ENCODE measurements at regions not wholly inside any gene's neighbourhood (a gene's known extent, or its start where the extent isn't known, plus 50 kb on each side); places are given as distances from the start of the nearest gene placed in this dataset.
"Not testable (repeated sequence)": the region's sequence is repeated elsewhere in the genome, so short reads cannot be mapped to it uniquely, and the experiment has no call there.

DNA sequence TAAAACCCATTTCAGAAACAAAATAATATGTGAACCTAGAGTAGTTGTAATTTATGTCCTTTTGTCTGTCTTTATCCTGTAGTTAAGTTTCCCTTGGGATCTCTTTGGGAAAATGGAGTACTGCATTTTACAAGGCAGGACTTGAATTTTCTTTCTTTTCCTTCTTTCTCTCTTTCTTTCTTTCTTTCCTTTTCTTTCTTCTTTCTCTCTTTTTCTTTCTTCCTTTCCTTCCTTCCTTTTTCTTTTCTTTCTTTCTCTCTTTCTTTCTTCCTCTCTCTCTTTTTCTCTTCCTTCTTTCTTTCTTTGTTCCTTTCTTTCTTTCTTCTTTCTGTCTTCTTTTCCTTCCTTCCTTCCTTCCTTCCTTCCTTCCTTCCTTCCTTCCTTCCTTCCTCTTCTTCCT lies 126.6 kb upstream of the NOTCH2NLA start:
- H3K27me3 ChIP-seq (ENCODE audit: control insufficient read depth, insufficient read depth, low read length); H3K36me3 ChIP-seq (ENCODE audit: control insufficient read depth, insufficient read depth, low read length); H3K4me3 ChIP-seq (ENCODE audit: low read length); H3K9me3 ChIP-seq (ENCODE audit: control insufficient read depth, insufficient read depth, low read length); DNase-seq (ENCODE audit: low read depth, low spot score); H3K27ac ChIP-seq (ENCODE audit: low read length); H3K4me1 ChIP-seq (ENCODE audit: control insufficient read depth, insufficient read depth, low read length): not testable (repeated sequence)

DNA sequence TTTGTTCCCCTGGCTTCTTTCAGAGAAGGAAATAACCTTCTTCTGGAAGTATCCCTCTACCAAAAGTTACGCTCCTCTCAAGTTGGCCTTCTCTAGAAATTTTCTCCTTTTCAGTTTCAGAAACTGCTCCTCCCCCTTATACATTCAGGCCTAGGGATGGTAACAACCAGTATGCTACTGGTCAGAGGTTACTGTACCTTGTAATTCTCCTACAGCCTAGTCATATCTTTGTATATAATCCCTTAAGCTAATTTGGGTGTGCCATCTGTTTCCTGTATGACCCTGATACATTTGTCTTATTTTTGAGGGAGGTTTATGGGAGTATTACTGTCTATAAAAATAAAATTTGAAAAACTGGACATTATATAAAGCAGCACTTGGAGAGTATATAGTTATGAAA lies 98.0 kb upstream of the NOTCH2NLA start:
- WGBS (ENCODE audit: insufficient coverage, insufficient read length): no CpG with 5 or more reads among the region's 1 CpG
- not testable (repeated sequence) for H3K27ac ChIP-seq (ENCODE audit: low read length); H3K4me3 ChIP-seq (ENCODE audit: low read length); DNase-seq (ENCODE audit: low read depth, low spot score); H3K36me3 ChIP-seq (ENCODE audit: control insufficient read depth, insufficient read depth, low read length); H3K9me3 ChIP-seq (ENCODE audit: control insufficient read depth, insufficient read depth, low read length); H3K4me1 ChIP-seq (ENCODE audit: control insufficient read depth, insufficient read depth, low read length); H3K27me3 ChIP-seq (ENCODE audit: control insufficient read depth, insufficient read depth, low read length)

DNA sequence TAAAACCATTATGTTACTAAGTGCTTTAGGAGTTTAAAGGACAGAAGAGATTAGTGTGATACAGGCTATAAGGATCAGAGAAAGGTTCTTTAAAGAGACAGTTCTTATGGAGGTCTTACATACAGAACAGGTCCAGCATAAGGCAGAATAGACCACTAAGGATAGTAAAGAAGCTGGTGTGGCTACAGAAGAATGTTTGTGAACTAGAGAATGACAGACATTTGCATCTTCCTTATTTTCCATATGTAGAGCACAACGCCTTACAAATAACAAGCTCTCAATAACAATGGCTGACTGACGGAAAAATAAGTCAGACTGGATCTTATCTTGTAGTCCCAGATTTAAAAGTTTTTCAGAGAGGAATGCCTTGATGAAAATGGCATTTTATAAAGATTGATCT lies 95.6 kb upstream of the NOTCH2NLA start:
- not testable (repeated sequence) for H3K27ac ChIP-seq (ENCODE audit: low read length); DNase-seq (ENCODE audit: low read depth, low spot score); H3K27me3 ChIP-seq (ENCODE audit: control insufficient read depth, insufficient read depth, low read length); H3K4me1 ChIP-seq (ENCODE audit: control insufficient read depth, insufficient read depth, low read length); H3K9me3 ChIP-seq (ENCODE audit: control insufficient read depth, insufficient read depth, low read length); H3K4me3 ChIP-seq (ENCODE audit: low read length); H3K36me3 ChIP-seq (ENCODE audit: control insufficient read depth, insufficient read depth, low read length)
- WGBS (ENCODE audit: insufficient coverage, insufficient read length): no CpG with 5 or more reads among the region's 2 CpGs

DNA sequence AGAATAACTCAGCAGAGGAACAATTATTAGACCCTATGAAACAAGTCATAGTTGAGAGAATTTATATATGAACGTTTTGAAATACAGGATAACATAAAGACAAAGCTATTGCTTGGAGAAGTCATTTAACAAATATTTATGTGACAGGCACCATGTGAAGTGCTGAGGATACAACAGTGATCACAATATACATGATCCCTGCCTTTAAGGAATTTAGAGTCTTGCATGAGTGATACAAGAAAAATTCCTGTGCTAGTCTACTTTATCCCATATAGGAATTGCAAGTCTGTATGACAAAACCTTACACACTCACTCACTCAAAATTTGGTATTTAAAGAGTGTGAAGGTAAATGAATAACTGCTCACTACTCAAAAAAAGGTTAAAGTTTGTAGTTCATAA lies 94.5 kb upstream of the NOTCH2NLA start:
- WGBS (ENCODE audit: insufficient coverage, insufficient read length): no CpG with 5 or more reads among the region's 1 CpG
- not testable (repeated sequence) for H3K4me3 ChIP-seq (ENCODE audit: low read length); H3K36me3 ChIP-seq (ENCODE audit: control insufficient read depth, insufficient read depth, low read length); H3K4me1 ChIP-seq (ENCODE audit: control insufficient read depth, insufficient read depth, low read length); H3K27me3 ChIP-seq (ENCODE audit: control insufficient read depth, insufficient read depth, low read length); H3K27ac ChIP-seq (ENCODE audit: low read length); DNase-seq (ENCODE audit: low read depth, low spot score); H3K9me3 ChIP-seq (ENCODE audit: control insufficient read depth, insufficient read depth, low read length)

DNA sequence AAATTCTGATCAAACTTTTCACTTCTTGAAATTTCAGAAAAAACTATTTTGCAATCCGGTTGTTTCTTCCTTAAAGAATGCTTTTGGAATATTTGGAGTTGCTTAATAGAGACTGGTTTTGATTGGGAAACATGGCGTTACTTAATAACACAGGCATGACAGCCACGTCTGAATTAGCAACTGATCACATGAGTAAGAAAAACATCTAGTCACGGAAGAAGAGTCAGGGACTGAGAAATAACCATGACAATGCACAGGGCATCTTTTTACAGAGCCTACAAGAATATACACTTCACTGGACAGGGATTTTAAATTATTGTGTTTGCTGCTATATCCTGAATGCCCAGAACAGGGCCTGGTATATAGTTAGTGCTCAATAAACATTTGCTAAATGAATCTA lies 94.1 kb upstream of the NOTCH2NLA start:
- not testable (repeated sequence) for H3K36me3 ChIP-seq (ENCODE audit: control insufficient read depth, insufficient read depth, low read length); H3K4me1 ChIP-seq (ENCODE audit: control insufficient read depth, insufficient read depth, low read length); H3K27me3 ChIP-seq (ENCODE audit: control insufficient read depth, insufficient read depth, low read length); DNase-seq (ENCODE audit: low read depth, low spot score); H3K4me3 ChIP-seq (ENCODE audit: low read length); H3K9me3 ChIP-seq (ENCODE audit: control insufficient read depth, insufficient read depth, low read length); H3K27ac ChIP-seq (ENCODE audit: low read length)
- no CpG with 5 or more reads among the region's 4 CpGs for WGBS (ENCODE audit: insufficient coverage, insufficient read length)

DNA sequence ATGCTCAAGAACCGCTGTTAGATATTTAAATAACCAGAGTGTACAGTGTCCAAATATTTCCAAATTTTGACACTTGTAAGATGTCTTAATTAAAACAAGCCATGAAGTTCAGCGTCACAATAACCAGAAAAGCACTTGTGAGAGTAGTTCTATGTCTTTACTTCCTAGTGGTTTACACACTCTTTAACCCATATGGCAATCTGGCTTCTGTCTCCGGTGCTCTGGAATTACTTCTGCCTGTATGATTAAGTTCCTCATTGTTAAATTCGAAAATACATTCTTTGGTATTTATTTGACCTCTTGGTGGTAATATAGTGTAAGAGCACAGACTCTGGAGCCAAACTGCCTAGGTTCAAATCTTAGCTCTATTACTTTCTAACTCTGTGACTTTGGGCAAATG lies 89.9 kb upstream of the NOTCH2NLA start:
- not testable (repeated sequence) for DNase-seq (ENCODE audit: low read depth, low spot score); H3K36me3 ChIP-seq (ENCODE audit: control insufficient read depth, insufficient read depth, low read length); H3K27ac ChIP-seq (ENCODE audit: low read length); H3K27me3 ChIP-seq (ENCODE audit: control insufficient read depth, insufficient read depth, low read length); H3K4me1 ChIP-seq (ENCODE audit: control insufficient read depth, insufficient read depth, low read length); H3K9me3 ChIP-seq (ENCODE audit: control insufficient read depth, insufficient read depth, low read length); H3K4me3 ChIP-seq (ENCODE audit: low read length)
- WGBS (ENCODE audit: insufficient coverage, insufficient read length): no CpG with 5 or more reads among the region's 4 CpGs

DNA sequence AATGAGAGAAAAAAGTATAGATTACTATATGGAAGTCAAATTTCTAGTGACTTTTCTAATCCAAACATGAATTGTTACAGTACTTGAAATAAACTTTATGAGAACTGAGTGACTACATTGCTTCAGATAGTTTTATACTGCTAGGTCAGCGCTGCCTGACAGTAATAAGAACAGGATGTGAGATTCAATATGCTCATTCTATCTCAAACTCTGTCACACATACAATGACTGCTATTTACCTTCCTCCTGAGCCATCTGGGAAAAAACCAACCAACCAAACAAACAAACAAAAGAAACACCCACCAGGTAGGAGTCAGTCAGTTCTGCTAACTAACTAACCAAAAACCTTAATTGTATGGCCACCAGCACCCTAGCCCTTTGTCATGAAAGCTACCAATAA lies 89.0 kb upstream of the NOTCH2NLA start:
- not testable (repeated sequence) for H3K4me3 ChIP-seq (ENCODE audit: low read length); H3K9me3 ChIP-seq (ENCODE audit: control insufficient read depth, insufficient read depth, low read length); DNase-seq (ENCODE audit: low read depth, low spot score); H3K4me1 ChIP-seq (ENCODE audit: control insufficient read depth, insufficient read depth, low read length); H3K36me3 ChIP-seq (ENCODE audit: control insufficient read depth, insufficient read depth, low read length); H3K27ac ChIP-seq (ENCODE audit: low read length); H3K27me3 ChIP-seq (ENCODE audit: control insufficient read depth, insufficient read depth, low read length)
- WGBS (ENCODE audit: insufficient coverage, insufficient read length): no CpG with 5 or more reads among the region's 1 CpG

DNA sequence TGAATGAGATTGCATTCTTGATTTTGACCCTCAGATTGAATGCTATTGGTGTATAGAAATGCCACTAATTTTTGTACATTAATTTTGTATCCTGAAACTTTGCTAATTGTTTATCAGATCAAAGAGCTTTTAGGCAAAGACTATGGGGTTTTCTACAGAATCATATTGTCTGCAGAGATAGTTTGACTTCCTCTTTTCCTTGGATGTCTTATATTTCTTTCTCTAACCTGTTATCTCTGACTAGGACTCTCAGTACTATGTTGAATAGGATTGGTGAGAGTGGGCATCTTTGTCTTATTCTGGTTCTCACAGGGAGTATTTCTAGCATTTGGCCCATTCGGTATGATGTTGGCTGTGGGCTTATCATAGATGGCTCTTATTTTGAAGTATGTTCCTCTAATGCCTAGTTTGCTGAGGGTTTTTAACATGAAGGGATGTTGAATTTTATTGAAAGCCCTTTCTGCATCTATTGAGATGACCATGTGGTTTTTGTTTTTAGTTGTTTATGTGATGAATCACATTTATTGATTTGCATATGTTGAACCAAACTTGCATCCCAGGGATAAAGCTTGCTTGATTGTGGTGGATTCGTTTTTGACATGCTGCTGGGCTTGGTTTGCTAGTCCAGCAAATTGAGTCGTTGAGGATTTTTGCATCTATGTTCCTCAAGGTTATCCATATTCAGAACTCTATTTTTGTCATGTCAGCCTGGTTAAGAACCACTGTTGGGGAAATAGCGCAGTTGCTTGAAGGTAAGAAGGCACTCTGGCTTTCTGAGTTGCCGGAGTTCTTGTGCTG lies 85.8 kb upstream of the NOTCH2NLA start:
- WGBS (ENCODE audit: insufficient coverage, insufficient read length): no CpG with 5 or more reads among the region's 5 CpGs
- H3K27ac ChIP-seq (ENCODE audit: low read length); DNase-seq (ENCODE audit: low read depth, low spot score); H3K4me1 ChIP-seq (ENCODE audit: control insufficient read depth, insufficient read depth, low read length); H3K27me3 ChIP-seq (ENCODE audit: control insufficient read depth, insufficient read depth, low read length); H3K36me3 ChIP-seq (ENCODE audit: control insufficient read depth, insufficient read depth, low read length); H3K9me3 ChIP-seq (ENCODE audit: control insufficient read depth, insufficient read depth, low read length); H3K4me3 ChIP-seq (ENCODE audit: low read length): not testable (repeated sequence)

DNA sequence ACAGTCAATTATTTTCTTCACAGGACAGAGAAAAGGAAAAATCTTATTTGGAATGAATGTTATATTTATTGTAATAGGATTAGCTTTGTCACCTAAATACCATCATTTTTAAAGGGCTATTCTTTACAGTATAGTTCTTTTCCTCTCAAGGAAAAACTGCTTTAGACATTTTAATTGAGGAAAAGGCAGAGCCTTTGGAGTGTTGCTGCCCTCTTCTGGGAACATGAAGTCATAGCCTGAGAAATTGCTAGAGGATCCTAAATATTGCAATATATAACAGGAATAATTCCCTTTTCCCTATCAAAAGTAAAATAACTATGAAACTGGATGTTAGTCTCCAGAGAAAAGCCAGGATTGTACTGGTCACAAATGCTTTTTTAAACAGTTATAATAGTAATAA lies 81.8 kb upstream of the NOTCH2NLA start:
- not testable (repeated sequence) for DNase-seq (ENCODE audit: low read depth, low spot score); H3K9me3 ChIP-seq (ENCODE audit: control insufficient read depth, insufficient read depth, low read length); H3K27ac ChIP-seq (ENCODE audit: low read length); H3K27me3 ChIP-seq (ENCODE audit: control insufficient read depth, insufficient read depth, low read length); H3K4me1 ChIP-seq (ENCODE audit: control insufficient read depth, insufficient read depth, low read length); H3K36me3 ChIP-seq (ENCODE audit: control insufficient read depth, insufficient read depth, low read length); H3K4me3 ChIP-seq (ENCODE audit: low read length)

DNA sequence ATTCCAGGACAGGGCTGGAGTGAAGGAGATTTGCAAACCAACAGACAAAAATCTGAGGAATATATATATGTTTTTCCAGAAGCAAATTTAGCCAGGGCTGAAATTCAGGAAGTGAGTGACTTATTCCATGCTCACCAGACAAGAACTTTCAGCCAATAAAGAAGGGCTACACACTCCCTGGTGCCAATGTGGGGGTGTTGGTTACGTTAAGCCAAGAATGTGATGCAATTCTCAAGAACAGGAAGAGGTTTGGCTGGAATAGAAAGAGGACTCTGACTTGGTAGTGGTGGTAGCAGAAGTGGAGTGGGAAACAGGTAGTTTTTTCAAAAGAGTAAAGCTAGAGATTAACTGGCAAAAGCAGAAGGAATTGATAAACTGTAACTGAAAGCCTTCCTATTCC lies 80.6 kb upstream of the NOTCH2NLA start:
- WGBS (ENCODE audit: insufficient coverage, insufficient read length): no CpG with 5 or more reads among the region's 1 CpG

DNA sequence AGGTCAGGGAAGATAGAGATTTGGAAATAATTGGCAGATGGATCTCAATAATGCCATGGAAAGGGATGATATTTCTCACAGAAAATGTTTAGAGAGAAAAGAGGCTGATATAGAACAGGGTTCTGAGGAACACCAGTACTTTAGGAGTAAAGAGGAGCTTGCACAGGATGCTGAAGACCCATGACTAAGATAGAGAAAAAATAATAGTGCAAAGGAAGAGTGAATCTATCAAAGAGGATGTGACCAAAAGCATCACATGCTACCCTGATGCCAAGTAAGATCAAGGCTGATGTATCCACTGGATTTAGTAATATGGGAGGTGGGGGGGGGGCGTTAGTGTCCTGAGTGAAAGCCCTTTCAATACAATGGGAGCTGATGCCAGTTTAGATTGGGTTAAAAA lies 80.1 kb upstream of the NOTCH2NLA start:
- H3K27ac ChIP-seq (ENCODE audit: low read length); H3K4me3 ChIP-seq (ENCODE audit: low read length); H3K9me3 ChIP-seq (ENCODE audit: control insufficient read depth, insufficient read depth, low read length); DNase-seq (ENCODE audit: low read depth, low spot score); H3K36me3 ChIP-seq (ENCODE audit: control insufficient read depth, insufficient read depth, low read length); H3K4me1 ChIP-seq (ENCODE audit: control insufficient read depth, insufficient read depth, low read length); H3K27me3 ChIP-seq (ENCODE audit: control insufficient read depth, insufficient read depth, low read length): not testable (repeated sequence)
- no CpG with 5 or more reads among the region's 1 CpG for WGBS (ENCODE audit: insufficient coverage, insufficient read length)

More for the DNA sequence above, 80.6 kb upstream of the NOTCH2NLA start:
- not testable (repeated sequence) for H3K27me3 ChIP-seq (ENCODE audit: control insufficient read depth, insufficient read depth, low read length); H3K4me1 ChIP-seq (ENCODE audit: control insufficient read depth, insufficient read depth, low read length); H3K27ac ChIP-seq (ENCODE audit: low read length); DNase-seq (ENCODE audit: low read depth, low spot score); H3K9me3 ChIP-seq (ENCODE audit: control insufficient read depth, insufficient read depth, low read length); H3K36me3 ChIP-seq (ENCODE audit: control insufficient read depth, insufficient read depth, low read length); H3K4me3 ChIP-seq (ENCODE audit: low read length)
